Urinary bladder (tissue), 3 donors: ENCODE measurements at regions not wholly inside any gene's neighbourhood (a gene's known extent, or its start where the extent isn't known, plus 50 kb on each side); places are given as distances from the start of the nearest gene placed in this dataset.

Experiments
- DNase-seq: peaks from one replicate; pipeline ENCODE4 v3.0.0-alpha.2; 2015; ENCODE audit errors: extremely low spot score
- H3K27ac ChIP-seq: one replicate; pipeline ENCODE4 v1.5.1; 2013; ENCODE audit warnings: low read depth, mild to moderate bottlenecking, moderate library complexity
- H3K36me3 ChIP-seq: one replicate; pipeline ENCODE4 v1.6.1; 2013; ENCODE audit warnings: mild to moderate bottlenecking, moderate library complexity; ENCODE audit not compliant: insufficient read depth
- H3K4me1 ChIP-seq: one replicate; pipeline ENCODE4 v1.6.1; 2013; ENCODE audit warnings: mild to moderate bottlenecking, moderate library complexity; ENCODE audit not compliant: insufficient read depth
- H3K4me3 ChIP-seq: one replicate; pipeline ENCODE4 v1.5.1; 2013; ENCODE audit warnings: low read depth, low read length
- WGBS: extraction: QIAGEN DNeasy Blood & Tissue Kit; methylation state at CpG from one replicate; pipeline ENCODE4 v1.1.7; 2013; 5-methylcytosine and 5-hydroxymethylcytosine counted together
- donor health status: healthy with polysubstance abuse.
- donor health status: healthy.

- H3K36me3 ChIP-seq: no peaks in the 10 kb centered on the region
- WGBS: 91% methylated on average over 3 of the region's 3 CpGs
Observed at GRCh38 chr11:111062420-111062819, 183.1 kb upstream of the POU2AF2 start.

DNA sequence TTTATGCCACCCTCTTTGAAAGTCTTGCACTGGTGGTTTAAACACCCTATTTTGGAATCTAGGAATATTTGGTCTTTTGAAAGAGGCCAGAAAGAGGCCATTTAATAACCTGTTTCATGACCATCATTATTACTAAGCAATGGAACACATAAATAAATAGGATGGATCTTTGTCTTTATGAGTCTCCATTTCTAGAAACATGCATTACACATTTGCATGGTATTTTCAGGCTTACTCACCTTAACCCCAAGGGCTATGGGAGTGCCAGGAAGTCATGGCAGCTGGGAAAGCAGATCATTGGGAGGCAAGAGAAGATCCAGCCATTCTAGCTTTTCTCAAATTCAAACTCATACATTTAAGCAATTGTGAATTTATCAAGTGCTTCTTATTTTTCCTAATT, 185.8 kb upstream of the POU2AF2 start:
- H3K4me1 ChIP-seq: no peaks in the 10 kb centered on the region
- no peaks in the 10 kb centered on the region for H3K36me3 ChIP-seq
- H3K27ac ChIP-seq: no peak overlapping the region
- DNase-seq: no peak
- H3K4me3 ChIP-seq: no peak overlapping the region

More at GRCh38 chr11:111062420-111062819, 183.1 kb upstream of the POU2AF2 start:
- Histone ChIP-seq H3K4me1 (no peaks in the 10 kb centered on the region), H3K27ac (no peak overlapping the region), H3K4me3 (no peak overlapping the region)
- no peak for DNase-seq

DNA sequence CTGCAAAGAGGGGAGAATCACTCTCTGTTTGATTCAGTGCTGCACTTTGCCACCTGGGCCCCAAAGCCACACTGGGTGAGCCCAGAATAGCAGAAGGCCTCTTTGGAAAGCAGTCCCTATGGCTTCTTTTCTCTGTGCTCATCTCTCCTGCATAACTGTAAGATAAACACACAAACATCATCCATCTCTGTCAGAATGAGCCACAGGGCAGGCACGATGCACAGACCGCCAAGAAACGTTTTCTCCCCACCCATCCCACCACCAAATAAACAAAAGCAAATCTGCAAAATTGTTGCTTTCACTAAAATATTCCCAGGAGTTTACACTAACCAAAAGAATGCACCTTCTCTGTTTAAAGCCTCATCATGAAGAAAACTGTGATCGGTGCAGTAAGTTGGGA, 196.4 kb upstream of the POU2AF2 start:
- H3K4me3 ChIP-seq: no peak overlapping the region
- WGBS: 69% methylated on average over 4 of the region's 4 CpGs
- no peaks in the 10 kb centered on the region for H3K4me1 ChIP-seq
- H3K36me3 ChIP-seq: no peaks in the 10 kb centered on the region
- no peak for DNase-seq
- H3K27ac ChIP-seq: no peak overlapping the region

- no peak overlapping the region for H3K4me3 ChIP-seq
- 89% methylated on average over 7 of the region's 7 CpGs for WGBS
- no peaks in the 10 kb centered on the region for H3K36me3 ChIP-seq
- no peak for DNase-seq
- H3K27ac ChIP-seq: no peak overlapping the region
- H3K4me1 ChIP-seq: no peaks in the 10 kb centered on the region
Observed at GRCh38 chr11:111047374-111047773, 198.2 kb upstream of the POU2AF2 start.

DNA sequence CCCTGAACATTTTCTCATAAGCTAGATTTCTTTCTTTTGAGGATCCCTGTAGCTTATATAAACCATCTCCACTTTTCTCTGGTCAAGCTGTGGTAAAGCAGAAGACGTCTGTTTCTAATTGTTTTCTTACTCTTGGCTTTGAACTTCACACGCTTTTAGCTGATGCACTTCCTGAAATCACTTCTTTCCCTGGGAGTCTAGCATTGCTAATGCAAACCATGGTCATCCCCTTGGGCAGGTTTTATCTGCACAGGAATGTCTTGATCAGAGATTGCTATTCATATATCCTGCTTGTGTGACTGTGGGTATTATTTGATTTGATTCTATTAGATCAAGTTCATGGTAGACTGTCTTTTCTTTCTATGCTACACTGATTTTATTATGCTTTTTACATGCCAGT, 199.2 kb upstream of the POU2AF2 start:
- H3K27ac ChIP-seq: no peak overlapping the region
- H3K4me3 ChIP-seq: no peak overlapping the region
- H3K36me3 ChIP-seq: no peaks in the 10 kb centered on the region
- H3K4me1 ChIP-seq: no peaks in the 10 kb centered on the region
- DNase-seq: no peak
- 71% methylated on average over 2 of the region's 2 CpGs for WGBS

DNA sequence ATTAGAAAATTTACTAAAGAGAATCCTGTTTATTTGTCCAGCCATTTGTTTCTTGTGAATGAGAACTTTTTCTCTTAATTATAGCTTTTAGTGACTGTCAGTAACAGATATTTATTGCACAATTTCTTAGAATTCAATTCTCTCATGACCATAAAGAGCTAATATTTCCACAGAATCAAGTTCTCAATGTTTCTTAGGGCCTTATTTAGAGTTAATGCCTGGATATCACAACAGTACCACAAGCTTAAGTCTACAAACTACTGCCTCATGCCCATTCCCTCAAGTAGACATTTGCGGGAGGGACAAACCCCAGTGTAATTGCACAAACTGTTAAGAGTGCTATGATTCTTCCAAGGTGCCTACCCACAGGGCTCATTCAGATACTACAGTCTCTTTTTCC, 199.7 kb upstream of the POU2AF2 start:
- H3K27ac ChIP-seq: no peak overlapping the region
- no peak overlapping the region for H3K4me3 ChIP-seq
- H3K36me3 ChIP-seq: no peaks in the 10 kb centered on the region
- 97% methylated on average over 1 of the region's 1 CpG for WGBS
- no peaks in the 10 kb centered on the region for H3K4me1 ChIP-seq
- no peak for DNase-seq

- Histone ChIP-seq H3K36me3 (no peaks in the 10 kb centered on the region), H3K27ac (no peak overlapping the region), H3K4me3 (no peak overlapping the region), H3K4me1 (no peaks in the 10 kb centered on the region)
- DNase-seq: no peak
Observed at GRCh38 chr11:111045407-111045803, 200.1 kb upstream of the POU2AF2 start.

DNA sequence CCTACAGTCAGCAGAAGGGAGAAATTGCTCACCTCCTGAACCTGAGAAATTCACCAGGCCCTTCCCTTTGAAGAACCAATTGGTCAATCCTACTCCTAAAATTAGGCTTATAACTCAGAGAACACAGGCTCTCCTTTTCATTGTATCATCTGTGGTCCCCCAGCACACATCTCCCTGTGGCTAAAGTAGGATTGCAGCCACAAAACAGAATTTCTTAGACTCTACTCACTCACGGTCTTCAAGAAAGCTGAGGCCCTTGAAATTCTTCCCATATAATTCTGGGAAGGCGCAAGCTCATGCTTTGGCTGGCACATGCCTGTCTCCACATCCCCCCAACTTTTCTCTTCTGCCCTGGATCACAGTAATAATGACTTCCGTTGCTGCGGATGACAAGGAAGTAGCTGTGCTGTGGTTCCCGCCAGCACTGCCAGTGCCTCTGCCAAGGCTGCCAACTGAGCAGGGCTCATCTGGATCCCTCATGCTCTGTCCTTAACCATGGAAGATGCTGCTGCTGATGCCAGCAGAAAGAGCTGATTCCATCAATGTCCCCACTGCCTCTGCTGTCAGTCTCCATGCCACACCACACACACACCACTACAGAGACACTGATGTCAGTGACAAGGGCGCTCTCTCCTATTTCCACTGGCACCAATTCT, 200.6 kb upstream of the POU2AF2 start:
- H3K4me3 ChIP-seq: no peak overlapping the region
- 90% methylated on average over 6 of the region's 6 CpGs for WGBS
- no peaks in the 10 kb centered on the region for H3K36me3 ChIP-seq
- peak overlapping the region; percentile 29 for H3K27ac ChIP-seq
- no peaks in the 10 kb centered on the region for H3K4me1 ChIP-seq
- DNase-seq: no peak

DNA sequence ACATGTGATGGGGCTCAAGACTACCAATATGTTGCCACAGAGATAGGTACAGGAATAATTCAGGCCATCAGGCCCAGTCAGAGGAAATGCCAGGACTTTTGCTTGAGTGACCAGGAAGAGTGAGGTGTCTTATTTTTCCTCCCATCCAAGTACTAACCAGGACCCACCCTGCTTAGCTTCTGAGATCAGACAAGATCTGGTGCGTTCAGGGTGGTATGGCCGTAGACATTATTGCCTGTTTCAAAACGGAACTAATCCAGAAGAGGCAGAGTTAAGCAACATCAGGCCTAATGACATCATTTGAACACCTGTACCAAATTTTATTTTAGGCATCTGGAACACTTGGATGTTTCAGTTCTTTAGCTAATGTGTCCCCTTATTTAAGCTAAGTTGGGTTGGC, 205.5 kb upstream of the POU2AF2 start:
- 88% methylated on average over 3 of the region's 3 CpGs for WGBS
- no peak overlapping the region for H3K27ac ChIP-seq
- no peak overlapping the region for H3K4me3 ChIP-seq
- no peaks in the 10 kb centered on the region for H3K4me1 ChIP-seq
- no peak for DNase-seq
- no peaks in the 10 kb centered on the region for H3K36me3 ChIP-seq

DNA sequence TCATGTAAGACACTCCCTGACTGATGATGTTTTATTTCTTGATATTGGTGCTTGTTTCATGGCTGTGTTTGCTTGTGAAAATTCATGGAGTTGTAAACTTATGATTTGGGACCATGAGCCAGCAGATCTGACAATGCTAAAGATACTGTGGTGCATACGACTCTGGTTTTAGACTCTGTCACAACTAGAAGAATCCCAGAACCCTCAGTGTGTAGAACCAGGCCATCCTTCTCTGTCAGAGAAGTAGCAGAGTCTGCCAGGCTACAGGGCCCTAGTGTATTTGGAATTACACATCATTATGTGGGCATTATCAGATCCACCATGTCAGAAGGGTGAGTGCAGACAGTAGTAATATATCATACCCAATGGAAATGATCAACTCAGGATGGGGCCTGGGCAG, 209.8 kb upstream of the POU2AF2 start:
- DNase-seq: no peak
- 48% methylated on average over 1 of the region's 1 CpG for WGBS
- Histone ChIP-seq H3K4me1 (no peaks in the 10 kb centered on the region), H3K27ac (no peak overlapping the region), H3K4me3 (no peak overlapping the region), H3K36me3 (no peaks in the 10 kb centered on the region)

GRCh38 chr11:111026241-111026640, 219.3 kb upstream of the POU2AF2 start:
- DNase-seq: no peak
- Histone ChIP-seq H3K4me1 (no peaks in the 10 kb centered on the region), H3K27ac (no peak overlapping the region), H3K4me3 (no peak overlapping the region), H3K36me3 (no peaks in the 10 kb centered on the region)

DNA sequence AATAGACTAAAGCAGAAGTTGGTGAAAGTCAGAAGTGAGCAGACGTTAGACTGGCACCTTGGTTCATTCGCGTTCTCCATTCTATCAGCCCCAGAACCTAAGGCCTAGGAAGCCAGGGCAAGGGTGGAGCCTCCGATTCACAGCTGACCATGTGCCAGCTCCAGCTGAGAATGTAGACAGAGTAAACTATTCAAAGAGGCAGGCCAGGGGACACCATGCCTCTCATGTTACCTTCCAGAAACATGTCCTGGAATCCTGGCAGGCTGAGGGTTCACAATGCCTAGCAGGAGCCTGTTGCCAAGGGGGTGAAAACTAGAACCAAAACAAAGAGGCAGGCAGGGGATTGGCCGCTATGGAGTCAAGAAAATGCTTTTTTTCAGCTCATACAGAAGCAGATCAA, 224.4 kb upstream of the POU2AF2 start:
- WGBS: 71% methylated on average over 5 of the region's 5 CpGs
- no peak for DNase-seq
- H3K27ac ChIP-seq: no peak overlapping the region
- H3K36me3 ChIP-seq: no peaks in the 10 kb centered on the region
- no peaks in the 10 kb centered on the region for H3K4me1 ChIP-seq
- no peak overlapping the region for H3K4me3 ChIP-seq

DNA sequence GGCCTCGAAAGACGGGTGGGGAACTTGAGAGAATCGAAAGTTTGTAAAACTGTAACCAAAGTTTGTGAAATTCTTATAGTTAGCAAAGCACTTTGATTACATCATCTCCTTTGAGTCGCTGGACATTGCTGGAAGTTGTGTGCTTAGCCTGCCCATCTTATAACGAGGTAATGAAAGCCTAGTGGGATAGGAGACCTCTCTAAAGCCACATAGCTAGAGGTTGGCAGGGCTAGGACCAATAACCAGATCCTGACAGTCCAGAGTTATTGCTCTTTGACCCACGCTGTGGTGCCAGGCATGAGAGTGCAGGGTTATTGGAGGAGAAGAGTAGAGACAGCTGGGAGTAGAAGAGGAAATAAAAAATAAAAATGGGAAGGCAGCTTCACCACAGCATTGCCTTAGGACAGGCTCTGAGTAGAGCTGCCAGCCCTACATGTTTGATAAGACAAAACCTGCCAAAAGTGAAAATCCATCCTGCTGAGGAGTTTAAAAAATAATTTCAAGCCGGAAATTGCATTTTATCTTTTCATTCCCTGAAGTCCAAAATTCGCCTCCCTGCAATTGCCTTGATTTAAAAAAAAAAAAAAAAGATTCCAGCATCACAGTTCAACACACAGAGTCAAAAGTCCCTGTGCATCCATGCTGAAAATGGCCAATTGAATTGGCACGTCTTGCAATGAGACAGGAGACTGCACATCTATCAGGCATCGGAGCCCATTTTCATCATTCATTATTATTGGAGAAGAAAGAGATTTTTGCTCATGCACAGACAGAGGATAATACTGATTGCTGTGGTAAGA, 225.5 kb upstream of the POU2AF2 start:
- DNase-seq: no peak
- H3K27ac ChIP-seq: no peak overlapping the region
- H3K4me3 ChIP-seq: no peak overlapping the region
- no peaks in the 10 kb centered on the region for H3K4me1 ChIP-seq
- WGBS: 75% methylated on average over 10 of the region's 10 CpGs
- H3K36me3 ChIP-seq: no peaks in the 10 kb centered on the region

DNA sequence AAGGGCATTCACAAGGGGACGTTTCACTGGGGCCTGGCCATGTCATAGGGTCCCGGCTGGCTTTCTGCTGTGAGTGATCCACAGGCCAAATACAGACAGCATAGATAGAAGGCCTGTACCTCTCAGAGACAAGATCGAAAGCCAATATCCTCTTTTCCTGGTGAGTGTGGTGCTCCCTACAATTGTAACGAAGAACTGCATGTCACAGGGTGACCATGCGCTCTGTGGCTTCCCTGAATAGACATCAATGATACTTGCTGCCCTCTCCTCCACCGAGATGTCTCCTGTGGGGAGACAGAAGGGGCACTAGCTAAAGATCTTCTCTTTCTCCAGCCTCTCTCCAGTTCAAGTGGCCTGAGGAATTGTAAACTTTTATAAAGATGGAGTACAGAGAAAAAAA, 226.1 kb upstream of the POU2AF2 start:
- no peak for DNase-seq
- no peaks in the 10 kb centered on the region for H3K4me1 ChIP-seq
- H3K36me3 ChIP-seq: no peaks in the 10 kb centered on the region
- H3K4me3 ChIP-seq: no peak overlapping the region
- 89% methylated on average over 6 of the region's 6 CpGs for WGBS
- H3K27ac ChIP-seq: no peak overlapping the region
